RKO (cell line): ENCODE measurements at regions not wholly inside any gene's neighbourhood (a gene's known extent, or its start where the extent isn't known, plus 50 kb on each side); places are given as distances from the start of the nearest gene placed in this dataset.

Experiments used
- DNase-seq: peaks from one replicate; pipeline ENCODE4 v3.0.0-alpha.2; 2016; ENCODE audit warnings: low spot score

DNA sequence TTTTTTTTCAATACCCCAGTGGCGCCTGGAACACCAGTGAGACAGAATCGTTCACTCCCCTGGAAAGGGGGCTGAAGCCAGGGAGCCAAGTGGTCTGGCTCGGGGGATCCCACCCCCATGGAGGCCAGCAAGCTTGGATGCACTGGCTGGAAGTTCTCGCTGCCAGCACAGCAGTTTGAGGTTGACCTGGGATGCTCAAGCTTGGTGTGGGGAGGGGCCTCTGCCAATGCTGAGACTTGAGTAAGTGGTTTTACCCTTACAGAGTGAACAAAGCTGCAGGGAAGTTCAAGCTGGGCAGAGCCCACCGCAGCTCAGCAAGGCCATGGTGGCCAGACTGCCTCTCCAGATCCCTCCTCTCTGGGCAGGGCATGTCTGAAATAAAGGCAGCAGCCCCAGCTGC lies 276.2 kb upstream of the CNTN6 start:
- no peak for DNase-seq

DNA sequence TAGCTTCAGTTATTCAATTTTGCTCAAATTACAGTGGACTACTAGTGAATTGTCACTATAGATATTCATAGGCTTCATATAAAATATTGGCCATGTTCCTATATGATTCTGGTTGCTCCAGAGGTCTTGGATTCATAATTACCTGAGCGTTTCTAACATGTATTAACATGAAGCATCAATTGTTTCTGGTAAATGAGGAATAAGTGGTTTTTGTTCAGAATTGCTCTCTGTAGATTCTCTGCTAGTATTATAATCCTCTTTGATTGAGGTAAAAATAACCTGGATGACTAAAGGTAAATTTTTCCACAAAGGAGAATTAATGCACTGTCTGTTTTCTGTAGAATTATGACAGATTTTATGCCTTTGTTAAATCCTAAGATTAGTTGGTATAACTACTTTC lies 258.1 kb upstream of the CNTN6 start:
- DNase-seq = no peak

DNA sequence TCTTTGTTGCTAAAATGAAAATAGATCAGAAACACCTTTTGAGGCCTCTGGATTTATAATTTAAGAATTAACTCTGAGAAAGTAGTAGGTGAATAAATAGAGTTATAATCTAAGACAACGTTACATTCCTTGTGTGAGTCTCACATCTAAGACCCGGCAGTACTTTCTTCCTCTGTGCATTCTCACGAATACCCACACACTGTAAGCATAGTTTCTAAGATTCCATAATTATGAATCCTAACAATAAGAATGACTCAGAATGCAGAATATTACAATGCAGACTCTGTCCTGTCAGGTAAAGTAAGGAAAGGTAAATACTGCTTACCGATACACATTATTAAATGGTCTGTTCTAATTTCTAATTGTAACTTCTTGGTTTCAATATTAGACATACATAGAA lies 257.7 kb upstream of the CNTN6 start:
- no peak for DNase-seq

DNA sequence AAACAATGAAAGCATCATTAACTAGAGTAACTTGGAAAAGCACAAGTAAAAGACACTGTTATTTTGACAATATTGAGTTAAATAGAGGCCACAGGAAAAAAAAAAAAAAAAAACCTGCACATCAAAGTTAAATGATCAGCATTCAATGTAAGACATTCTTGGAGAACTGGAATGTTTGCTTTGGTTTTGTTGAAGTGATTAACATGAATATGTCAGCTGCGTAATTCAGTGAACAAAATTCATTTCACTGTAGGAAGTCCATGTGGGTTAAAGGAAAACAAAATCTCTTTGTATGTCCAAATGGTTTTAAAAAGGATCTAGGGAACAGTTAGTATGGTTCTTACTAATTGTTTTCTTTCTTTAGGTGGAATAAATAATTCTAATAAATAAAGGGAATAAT lies 252.8 kb upstream of the CNTN6 start:
- no peak for DNase-seq

DNA sequence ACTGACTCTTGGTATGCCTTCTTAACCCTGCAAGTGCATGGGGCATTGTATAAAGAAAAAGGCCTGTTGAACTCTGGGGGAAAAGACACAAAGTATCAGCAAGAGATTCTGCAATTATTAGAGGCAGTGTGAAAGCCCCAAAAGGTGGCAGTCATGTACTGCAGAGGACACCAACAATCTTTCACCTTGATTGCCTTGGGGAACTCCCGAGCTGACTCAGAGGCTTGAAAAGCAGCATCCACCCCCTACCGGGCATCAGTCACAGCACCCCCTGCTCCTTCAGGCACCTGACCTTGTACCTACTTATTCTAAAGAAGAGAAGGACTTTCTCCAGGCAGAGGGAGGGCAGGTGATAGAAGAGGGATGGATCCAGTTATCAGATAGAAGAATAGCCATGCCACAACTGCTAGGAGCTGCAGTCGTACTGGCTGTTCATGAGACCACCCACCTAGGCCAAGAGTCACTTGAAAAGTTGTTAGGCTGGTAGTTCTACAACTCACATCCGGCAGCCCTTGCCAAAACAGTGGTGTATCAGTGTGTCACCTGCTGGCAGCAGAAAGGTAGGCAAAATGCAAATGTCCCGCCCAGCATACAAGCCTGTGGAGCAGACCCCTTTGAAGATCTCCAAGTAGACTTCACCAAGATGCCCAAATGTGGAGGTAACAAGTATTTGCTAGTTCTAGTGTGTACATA lies 241.6 kb upstream of the CNTN6 start:
- peak; percentile 3 for DNase-seq

DNA sequence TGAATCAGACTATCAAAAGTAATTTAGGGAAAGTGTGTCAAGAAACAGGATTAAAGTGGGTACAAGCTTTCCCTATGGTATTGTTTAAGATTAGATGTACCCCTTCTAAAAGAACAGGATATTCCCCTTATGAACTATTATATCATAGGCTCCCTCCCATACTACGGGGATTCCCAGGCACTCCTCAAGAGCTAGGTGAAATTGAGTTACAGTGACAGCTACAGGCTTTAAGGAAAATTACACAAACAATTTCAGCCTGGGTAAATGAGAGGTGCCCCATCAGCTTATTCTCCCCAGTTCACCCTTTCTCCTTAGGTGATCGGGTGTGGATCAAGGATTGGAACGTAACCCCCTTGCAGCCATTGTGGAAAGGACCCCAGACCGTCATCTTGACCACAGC lies 240.8 kb upstream of the CNTN6 start:
- peak; percentile 19 for DNase-seq

DNA sequence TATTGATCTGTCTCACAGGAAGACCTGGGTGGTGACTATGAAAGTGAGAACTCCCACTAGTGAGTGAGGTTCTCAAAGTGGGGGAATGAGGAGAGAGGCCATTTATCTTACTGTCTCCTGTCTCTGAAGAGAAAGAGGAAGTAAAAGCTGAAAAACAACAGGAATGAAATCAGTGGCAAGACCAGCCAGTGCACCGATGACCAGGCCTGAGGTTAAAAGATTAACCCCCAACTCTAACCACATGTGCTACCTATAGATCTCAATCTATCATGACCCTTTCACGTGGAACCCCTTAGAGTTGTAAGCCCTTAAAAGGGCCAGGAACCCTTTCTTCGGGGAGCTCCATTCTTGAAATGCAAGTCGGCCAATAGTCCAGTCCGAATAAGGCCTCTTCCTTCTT lies 239.3 kb upstream of the CNTN6 start:
- DNase-seq = no peak

DNA sequence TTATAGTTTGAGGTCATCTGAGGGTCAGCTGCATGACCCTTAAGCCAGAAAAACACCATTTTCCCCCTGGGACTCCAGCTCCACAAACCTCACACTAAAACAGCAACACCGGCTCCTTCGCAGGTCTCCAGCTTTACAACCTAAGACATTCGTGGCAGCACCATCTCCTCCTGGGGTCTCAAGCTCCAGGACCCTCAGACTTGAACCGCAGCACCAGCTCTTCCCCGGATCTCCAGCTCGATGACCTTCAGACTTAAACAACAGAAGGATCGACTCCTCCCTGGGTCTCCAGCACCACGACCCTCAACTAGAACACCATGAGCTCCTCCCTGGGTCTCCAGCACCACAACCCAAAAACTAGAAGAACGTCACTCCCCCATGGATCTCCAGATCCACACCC lies 233.7 kb upstream of the CNTN6 start:
- DNase-seq = no peak

DNA sequence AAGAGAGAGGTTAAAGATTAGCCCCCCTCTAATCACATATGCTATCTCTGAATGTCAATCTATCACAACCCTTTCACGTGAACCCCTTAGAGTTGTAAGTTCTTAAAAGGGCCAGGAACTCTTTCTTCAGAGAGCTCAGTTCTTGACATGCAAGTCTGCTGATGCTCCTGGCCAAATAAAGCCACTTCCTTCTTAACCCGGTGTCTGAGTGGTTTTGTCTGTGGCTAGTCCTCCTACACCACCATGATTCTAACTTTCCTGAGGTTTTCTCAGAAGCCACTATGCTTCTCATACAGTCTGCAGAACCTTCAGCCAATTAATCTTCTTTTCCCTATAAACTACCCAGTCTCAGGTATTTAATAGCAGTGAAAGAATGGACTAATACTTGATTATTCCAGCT lies 231.1 kb upstream of the CNTN6 start:
- DNase-seq = no peak

DNA sequence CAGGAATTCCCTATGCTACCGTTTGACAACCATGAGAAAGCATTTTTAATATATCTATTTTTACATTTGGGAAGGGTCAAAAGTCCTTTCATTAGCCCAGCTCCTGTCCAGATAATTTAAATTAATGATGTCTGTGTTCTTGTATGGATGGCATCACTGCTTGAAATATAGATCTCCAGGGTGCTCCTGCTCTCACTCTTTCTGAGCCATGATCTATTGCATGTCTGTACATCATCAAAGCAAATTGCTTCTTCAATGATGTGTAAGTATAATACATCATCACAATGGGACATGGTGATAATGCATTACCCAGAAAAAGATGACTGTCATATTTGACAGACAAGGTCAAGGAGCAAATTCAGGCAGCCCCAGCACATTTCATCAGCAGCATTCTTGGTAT lies 223.6 kb upstream of the CNTN6 start:
- DNase-seq = no peak

DNA sequence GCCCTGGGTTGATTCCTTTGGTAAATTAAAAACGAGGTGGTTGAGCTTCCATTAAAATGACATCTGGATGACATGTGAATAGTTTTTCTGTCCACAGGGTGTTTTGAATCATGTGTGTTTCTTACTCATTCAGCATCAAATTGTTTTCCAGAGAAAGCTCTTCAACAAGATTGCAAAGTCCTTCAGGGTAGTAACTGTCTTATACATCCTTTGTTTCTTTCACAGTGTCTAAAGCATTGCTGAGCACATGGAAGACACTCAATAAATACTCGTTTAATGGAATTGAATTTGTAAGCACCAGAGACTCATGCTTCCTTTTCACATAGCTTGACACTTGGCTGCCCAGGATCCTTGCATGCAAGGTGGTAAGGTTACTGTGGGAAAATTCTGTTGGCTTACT lies 223.1 kb upstream of the CNTN6 start:
- no peak for DNase-seq

DNA sequence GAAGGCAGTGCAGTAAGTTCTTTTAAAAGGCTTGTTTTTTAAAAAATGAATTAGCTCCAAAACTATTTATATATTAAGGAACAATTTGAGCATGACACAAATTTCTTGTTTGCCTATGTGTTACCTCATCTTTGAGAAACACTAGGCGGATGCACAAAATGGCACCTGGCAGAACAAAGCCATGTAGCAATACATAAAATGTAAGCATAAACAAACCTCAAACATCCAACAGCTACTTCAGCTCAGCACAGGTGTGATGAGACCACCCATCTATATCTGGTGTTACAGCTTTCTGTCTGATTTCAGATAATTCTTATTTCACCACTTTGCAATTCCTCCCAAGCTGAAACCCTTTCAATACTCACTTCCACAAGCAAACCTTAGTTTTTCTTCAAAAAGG lies 221.2 kb upstream of the CNTN6 start:
- DNase-seq = no peak

DNA sequence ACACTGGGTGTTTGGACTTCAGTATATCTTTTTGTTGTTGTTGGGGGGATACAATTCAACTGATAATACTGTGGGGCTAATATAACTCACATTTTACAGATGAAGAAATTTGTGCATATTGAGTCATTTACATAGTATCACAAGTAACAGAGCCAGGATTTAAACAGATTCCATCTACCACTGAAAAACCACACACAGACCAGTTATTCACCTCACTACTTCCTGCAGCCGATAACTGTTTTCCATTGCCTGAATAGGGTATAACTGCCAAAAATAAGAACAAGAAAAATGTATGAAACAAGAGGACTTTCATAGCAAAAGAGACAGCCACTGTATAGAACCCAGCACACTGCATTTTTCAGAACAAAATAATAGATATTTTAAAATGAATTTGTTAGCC lies 215.8 kb upstream of the CNTN6 start:
- DNase-seq = no peak

DNA sequence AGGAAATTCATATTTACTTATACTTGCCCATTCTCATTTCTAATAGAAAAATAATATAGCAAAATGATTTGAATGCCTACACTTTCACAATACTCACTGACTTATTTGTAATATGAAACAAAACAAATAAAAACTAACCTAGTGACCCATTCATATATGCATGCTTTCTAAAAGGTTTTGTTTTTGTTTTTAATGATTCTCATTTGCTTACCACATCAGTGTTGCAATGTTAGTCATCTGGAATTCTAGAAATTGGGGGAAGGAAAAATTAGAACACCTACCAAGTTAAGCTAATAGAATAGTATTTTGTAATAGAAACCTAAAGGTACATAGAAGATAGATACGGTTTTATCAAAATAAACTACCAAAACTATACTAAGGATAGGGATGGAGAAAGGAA lies 214.1 kb upstream of the CNTN6 start:
- no peak for DNase-seq

DNA sequence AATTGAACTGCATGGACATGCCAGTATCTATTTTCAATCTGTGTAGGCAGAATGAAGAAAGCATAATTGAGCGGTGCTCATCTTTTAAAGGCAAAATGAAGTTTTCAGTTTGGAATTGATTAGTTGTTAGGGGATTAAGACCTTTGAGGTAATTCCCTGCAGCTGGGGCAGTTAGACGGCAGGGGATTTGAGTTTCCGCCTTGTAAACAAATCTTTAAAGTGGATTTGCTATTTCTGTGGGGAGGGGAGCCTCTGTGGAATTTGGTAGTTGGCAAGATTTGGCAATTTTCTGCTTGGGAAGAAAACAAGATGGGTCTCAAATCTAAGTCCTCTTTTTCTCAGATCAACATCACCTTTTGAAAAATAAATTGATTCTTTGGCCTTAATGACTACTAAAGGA lies 212.5 kb upstream of the CNTN6 start:
- DNase-seq = no peak

DNA sequence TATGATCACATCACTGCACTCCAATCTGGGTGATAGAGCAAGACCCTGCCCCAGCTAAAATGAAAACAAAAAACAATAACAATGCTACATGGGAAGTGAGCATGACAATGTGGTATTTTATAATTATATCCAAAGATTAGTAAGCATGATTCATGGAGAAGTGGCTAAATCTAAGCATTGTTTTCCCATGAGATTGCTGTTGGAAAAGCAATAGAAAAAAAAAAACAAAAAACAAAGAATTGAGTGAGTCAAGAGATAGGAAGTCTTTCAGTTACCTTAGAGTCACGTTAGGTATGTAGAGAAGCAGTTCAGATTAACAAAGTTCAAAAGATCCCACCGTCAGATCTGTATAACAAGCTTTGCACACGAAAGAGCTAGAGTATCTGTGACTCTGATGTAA lies 210.3 kb upstream of the CNTN6 start:
- DNase-seq = peak; percentile 17

DNA sequence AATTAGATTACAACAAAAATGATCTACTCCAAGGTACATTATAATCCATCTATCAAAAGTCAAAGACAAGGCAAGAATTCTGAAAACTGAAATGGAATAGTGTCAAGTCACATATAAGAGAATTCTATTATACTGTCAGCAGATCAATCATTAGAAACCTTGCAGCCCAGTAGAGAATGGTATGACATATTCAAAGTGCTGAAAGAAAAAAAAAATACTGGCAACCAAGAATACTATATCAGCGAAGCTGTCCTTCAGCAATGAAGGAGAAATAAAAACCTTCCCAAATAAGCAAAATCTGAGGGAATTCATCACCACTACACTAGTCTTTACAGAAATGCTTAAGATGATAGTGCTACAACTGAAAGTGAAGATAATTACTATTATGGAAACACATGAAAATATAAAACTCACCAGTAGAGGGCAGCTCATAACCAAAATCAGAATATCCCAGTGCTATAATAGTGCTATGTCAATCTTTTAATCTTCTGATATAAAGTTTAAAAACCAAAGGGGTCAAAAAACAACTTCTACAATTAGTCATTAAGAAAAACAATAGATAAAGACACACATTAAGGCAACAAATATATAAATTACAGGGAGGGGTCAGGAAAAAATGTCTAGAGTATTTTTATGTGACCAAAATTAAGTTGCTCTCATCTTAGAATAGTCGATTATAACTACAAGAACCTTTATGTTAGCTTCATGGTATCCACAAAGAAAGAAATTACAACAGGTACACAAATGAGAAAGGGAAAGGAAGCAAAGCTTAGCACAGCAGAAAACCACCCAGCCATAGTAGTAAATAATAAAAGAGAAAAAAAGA lies 190.7 kb upstream of the CNTN6 start:
- peak; percentile 19 for DNase-seq

DNA sequence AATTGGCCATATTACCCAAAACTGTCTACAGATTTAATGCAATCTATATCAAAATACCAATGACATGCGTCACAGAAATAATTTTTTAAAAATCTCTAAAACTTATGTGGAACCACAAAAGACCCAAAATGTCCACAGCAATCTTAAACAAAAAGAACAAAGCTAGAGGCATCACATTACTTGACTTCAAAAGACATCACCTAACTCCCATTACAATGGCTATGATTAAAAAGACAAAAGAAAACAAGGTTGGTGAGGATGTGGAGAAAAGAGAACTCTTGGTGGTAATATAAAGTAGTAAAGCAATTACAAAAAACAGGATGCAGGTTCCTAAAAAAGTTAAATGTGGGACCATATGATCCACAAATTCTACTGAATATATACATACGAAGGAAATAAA lies 187.6 kb upstream of the CNTN6 start:
- DNase-seq = no peak

DNA sequence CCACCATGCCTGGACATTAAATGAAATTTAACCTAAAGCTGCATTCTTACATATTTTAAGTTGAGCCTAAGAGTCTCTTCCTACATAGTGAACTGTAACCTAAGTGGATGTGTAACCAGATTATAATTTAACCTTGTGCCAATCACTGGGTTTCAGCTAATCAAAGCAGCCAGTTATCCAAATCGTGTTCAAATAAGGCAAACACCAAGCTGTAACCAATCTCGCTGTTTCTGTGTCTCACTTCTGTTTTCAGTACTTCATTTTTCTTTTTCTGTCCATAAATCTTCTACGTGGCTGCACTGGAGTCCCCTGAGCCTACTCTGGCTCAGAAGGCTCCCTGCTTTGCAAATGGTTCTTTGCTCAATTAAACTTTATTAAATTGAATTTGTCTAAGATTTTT lies 186.1 kb upstream of the CNTN6 start:
- DNase-seq = no peak

DNA sequence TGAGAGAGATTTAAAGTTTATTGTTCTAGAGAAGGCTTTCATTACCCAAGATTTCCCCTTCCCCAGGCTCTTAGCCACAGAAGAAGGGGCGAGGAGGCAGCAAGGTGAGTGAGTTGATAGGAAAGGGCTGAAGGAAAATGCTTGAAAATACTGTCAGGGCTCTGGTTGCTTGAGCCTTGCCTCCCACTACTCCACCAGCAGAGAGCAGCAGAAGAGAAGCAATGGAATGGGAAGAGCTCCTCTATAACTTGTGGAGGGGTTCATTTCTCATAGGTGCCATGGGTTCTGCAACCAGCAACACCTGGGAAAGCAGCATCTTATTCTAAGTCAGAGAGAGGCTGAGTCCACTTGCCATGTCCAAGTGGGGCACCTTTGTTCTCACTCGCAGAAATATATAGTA lies 184.0 kb upstream of the CNTN6 start:
- no peak for DNase-seq

DNA sequence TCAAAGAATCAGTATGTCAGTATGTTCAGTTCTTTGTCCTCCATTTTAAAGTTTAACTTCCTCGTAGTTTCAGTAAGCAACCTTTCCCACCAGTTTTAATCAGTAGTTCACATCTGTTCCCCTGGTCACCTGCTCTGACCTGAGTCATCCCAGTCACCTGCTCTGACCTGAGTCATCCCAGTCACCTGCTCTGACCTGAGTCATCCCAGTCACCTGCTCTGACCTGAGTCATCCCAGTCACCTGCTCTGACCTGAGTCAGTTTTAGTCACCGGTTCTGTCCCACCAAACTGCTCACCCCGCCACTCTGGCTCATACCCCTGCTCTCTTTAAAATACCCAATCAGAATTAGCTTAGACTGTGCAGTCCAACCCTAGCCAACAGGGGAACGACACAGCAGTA lies 180.1 kb upstream of the CNTN6 start:
- peak; percentile 40 for DNase-seq

DNA sequence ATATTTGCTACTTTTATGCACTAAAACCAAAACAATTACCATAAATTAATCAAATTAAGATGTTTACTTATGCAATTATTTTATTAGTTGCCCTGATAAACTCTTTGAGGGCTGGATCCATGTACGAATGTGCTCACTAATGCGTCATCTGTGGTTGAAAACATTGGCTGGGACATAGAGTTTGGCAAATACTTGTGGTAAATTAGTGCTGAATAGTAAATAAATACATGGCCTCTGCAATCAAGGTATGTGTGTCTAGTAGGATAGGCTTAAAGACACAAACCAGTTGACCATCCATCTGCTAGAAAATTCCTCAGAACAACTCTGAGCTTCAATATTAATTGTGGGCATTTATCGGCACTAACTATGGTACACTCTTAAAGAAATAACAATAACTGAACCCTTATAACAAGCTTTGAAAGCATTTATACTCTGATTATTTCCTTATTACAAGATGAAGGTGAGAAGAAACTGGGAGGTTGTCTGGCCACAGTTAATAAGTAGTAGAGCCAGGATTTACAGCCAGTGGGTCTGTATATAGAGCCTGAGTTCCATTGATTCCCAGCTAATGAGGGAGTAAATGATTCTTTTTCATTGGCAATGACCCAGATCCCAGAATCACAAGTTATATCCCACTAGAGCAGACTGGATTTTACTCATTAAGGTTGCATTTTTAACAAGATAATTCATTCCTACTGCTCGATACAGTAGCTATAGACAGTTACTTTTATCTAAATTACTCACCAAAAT lies 169.5 kb upstream of the CNTN6 start:
- DNase-seq = no peak

DNA sequence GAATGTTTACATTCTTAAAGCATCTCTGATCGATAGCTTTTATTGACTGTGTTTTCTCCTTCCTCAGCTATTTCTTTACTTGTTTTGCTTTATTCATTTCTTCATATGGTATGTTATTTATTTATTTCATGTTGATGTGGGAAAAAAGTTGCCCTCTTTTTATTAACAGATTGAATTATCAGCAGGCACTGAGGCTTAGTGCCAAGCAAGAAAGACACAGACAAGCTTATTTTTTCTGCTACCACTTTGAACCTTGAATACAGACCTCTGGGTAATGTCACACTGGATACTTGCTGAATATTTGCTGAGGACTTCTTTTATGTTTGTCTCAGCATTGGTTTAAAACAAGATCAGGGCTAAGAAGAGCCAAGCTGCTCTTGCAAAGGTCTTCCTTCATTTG lies 162.0 kb upstream of the CNTN6 start:
- no peak for DNase-seq
